Liver (tissue), 2 donors: ENCODE measurements at regions not wholly inside any gene's neighbourhood (a gene's known extent, or its start where the extent isn't known, plus 50 kb on each side); places are given as distances from the start of the nearest gene placed in this dataset.

ENCODE experiments used
- TF ChIP-seq, protein P1 (sequence below): IDR thresholded peaks from 2 replicates; pipeline ENCODE4 v1.6.1; 2016; ENCODE audit warnings: antibody characterized with exemption, mild to moderate bottlenecking
- TF ChIP-seq, protein P2 (sequence below): IDR thresholded peaks from 2 replicates; pipeline ENCODE4 v1.6.1; 2016; ENCODE audit warnings: antibody characterized with exemption
- TF ChIP-seq, protein P3 (sequence below): fragments of 150-350 bp; IDR thresholded peaks from 2 replicates; pipeline ENCODE4 v1.5.1; 2017; ENCODE audit warnings: improper control_type of control experiment, low read depth, low read length; ENCODE audit not compliant: missing input control
- donor health status: healthy.

DNA sequence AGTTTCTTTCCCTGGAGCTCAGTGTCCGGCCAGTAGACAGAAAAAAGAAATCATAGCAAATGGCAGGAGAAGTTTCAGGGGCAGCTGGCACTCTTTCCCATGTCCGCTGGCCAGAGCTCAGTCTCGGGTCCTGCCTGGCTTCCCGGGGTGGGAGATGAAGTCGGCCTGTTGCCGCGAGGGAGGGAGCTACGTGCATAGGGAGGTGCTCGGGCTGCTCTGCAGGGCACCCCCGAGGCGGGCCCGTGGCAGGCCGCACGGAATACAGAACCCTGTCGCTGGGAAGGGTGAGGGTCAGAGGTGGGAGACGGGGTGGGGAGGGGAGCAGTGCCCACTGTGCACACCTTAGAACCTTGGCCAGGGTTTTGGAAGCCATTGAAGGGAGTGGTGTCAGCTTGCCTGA is 78.3 kb upstream of the FOXF1 start:
- TF ChIP-seq, protein P1, sequence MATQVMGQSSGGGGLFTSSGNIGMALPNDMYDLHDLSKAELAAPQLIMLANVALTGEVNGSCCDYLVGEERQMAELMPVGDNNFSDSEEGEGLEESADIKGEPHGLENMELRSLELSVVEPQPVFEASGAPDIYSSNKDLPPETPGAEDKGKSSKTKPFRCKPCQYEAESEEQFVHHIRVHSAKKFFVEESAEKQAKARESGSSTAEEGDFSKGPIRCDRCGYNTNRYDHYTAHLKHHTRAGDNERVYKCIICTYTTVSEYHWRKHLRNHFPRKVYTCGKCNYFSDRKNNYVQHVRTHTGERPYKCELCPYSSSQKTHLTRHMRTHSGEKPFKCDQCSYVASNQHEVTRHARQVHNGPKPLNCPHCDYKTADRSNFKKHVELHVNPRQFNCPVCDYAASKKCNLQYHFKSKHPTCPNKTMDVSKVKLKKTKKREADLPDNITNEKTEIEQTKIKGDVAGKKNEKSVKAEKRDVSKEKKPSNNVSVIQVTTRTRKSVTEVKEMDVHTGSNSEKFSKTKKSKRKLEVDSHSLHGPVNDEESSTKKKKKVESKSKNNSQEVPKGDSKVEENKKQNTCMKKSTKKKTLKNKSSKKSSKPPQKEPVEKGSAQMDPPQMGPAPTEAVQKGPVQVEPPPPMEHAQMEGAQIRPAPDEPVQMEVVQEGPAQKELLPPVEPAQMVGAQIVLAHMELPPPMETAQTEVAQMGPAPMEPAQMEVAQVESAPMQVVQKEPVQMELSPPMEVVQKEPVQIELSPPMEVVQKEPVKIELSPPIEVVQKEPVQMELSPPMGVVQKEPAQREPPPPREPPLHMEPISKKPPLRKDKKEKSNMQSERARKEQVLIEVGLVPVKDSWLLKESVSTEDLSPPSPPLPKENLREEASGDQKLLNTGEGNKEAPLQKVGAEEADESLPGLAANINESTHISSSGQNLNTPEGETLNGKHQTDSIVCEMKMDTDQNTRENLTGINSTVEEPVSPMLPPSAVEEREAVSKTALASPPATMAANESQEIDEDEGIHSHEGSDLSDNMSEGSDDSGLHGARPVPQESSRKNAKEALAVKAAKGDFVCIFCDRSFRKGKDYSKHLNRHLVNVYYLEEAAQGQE = no peak
- TF ChIP-seq, protein P2, sequence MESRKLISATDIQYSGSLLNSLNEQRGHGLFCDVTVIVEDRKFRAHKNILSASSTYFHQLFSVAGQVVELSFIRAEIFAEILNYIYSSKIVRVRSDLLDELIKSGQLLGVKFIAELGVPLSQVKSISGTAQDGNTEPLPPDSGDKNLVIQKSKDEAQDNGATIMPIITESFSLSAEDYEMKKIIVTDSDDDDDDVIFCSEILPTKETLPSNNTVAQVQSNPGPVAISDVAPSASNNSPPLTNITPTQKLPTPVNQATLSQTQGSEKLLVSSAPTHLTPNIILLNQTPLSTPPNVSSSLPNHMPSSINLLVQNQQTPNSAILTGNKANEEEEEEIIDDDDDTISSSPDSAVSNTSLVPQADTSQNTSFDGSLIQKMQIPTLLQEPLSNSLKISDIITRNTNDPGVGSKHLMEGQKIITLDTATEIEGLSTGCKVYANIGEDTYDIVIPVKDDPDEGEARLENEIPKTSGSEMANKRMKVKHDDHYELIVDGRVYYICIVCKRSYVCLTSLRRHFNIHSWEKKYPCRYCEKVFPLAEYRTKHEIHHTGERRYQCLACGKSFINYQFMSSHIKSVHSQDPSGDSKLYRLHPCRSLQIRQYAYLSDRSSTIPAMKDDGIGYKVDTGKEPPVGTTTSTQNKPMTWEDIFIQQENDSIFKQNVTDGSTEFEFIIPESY = no peak
- TF ChIP-seq, protein P3, sequence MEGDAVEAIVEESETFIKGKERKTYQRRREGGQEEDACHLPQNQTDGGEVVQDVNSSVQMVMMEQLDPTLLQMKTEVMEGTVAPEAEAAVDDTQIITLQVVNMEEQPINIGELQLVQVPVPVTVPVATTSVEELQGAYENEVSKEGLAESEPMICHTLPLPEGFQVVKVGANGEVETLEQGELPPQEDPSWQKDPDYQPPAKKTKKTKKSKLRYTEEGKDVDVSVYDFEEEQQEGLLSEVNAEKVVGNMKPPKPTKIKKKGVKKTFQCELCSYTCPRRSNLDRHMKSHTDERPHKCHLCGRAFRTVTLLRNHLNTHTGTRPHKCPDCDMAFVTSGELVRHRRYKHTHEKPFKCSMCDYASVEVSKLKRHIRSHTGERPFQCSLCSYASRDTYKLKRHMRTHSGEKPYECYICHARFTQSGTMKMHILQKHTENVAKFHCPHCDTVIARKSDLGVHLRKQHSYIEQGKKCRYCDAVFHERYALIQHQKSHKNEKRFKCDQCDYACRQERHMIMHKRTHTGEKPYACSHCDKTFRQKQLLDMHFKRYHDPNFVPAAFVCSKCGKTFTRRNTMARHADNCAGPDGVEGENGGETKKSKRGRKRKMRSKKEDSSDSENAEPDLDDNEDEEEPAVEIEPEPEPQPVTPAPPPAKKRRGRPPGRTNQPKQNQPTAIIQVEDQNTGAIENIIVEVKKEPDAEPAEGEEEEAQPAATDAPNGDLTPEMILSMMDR = no peak
